SH-SY5Y (cell line): ENCODE measurements at regions not wholly inside any gene's neighbourhood (a gene's known extent, or its start where the extent isn't known, plus 50 kb on each side); places are given as distances from the start of the nearest gene placed in this dataset.

Source experiments
- GATA2 ChIP-seq: IDR thresholded peaks from 2 replicates; pipeline ENCODE4 v1.6.1; 2011; ENCODE audit warnings: mild to moderate bottlenecking, low read depth, low read length
- GATA3 ChIP-seq: IDR thresholded peaks from 2 replicates; pipeline ENCODE4 v1.6.1; 2011; ENCODE audit warnings: low read depth, mild to moderate bottlenecking, low read length, moderate library complexity

GRCh38 chr11:45092901-45093760 lies 53.3 kb upstream of the PRDM11 start:
- TF ChIP-seq GATA2 (no peak), GATA3 (no peak)
